Pulmonary artery endothelial cell (primary cell): ENCODE measurements at regions not wholly inside any gene's neighbourhood (a gene's known extent, or its start where the extent isn't known, plus 50 kb on each side); places are given as distances from the start of the nearest gene placed in this dataset.

ENCODE experiments used
- DNase-seq: peaks from one replicate; pipeline ENCODE4 v3.0.0-alpha.2; 2011; ENCODE audit warnings: low read depth, low spot score

GRCh38 chr4:135325264-135325663 is 1123.7 kb upstream of the PABPC4L start:
- no peak for DNase-seq

DNA sequence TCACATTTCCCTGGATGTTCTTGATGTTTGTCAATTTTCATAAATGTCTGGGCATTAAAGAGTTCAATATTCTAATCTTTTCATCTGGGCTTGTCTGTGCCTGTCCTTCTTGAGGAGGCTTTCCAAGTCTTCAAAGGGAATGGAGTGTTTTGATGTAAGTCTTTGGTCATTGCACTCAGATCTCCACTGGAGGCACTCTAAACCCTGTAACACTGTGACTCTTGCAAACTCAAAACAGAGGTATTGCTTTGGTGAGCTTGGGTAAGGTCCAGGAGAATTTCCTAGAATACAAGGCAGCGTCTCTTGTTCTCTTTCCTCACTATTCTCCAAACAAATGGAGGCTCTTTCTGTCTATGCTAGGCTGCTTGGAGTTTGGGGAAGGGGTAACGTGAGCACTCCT is 1118.1 kb upstream of the PABPC4L start:
- DNase-seq = no peak

DNA sequence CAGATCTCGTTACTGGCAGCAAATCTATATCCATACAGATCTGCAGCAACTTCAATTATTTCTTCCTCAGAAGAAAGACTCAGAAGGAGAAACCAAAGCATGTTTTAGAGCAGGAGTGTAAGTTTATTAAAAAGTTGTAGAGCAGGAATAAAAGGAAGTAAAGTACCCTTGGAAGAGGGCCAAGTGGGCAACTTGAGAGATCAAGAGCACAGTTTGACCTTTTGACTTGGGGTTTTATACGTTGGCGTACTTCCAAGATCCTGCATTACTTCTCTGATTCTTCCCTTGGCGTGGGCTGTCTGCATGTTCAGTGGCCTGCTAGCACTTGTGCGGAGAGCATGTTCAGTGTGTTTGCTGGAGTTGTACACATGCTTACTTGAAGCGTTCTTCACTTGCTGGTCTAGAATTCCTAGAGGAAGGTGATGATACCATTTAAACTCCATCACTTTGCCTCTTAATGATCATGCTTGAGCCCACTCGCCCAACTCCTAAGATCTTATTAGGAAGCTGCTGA is 1114.7 kb upstream of the PABPC4L start:
- no peak for DNase-seq

DNA sequence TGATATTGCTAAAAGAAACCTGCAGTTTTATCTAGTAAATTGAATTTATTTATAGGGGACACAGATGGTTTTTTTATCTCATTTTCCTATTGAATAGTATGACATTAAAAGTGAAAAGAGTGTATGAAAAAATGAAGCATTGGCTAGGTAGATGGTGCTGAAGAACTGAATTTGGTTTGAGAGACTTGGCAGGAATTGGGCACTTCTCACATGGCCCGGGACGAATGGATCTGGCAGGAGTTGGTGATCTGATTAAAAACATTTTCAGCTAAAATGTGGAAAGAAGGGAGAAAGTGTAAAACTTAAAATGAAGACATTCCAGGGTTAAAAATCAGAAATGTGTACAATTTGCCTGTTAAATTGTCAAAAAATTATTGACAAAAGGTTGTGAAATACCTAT is 1088.5 kb upstream of the PABPC4L start:
- no peak for DNase-seq

DNA sequence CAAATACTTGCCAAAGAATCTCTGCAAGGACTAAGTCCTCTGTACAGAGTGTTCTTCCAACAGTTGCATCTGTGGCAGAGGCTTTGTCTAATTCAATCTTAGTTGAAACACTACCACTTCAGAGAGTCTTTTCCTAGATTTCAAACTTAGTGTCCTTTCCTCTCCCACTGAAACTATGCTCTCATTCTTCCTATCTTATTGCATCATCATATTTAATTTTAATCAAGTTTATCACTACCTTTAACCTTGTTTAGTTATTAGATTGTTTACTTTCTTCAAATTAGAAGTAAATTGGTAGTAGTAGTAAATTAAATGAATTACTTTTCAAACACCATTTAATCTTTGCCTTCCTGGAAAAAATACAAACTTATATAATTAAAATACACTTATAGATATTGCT is 1082.3 kb upstream of the PABPC4L start:
- no peak for DNase-seq

DNA sequence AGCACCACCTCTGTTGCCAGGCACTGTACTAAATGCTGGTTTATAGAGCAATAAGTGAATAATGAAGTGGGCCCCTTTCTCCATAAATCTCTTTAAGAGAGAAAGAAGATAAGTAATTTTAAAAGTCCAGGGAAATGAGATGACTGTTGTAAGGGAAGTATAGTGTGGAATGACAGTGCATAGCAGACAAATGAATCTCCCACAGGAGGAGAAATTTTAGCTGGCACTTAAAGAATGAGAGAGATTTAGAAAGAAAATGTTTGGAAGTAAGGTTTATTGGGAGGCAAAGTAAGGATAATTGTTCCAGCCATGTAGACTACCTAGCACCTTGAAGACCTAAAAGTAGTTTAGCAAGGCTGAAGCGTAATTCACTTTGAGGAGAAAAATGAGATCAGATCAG is 1081.1 kb upstream of the PABPC4L start:
- DNase-seq = no peak

- DNase-seq = no peak
These were observed 1079.6 kb upstream of the PABPC4L start for GRCh38 chr4:135281230-135281629.

DNA sequence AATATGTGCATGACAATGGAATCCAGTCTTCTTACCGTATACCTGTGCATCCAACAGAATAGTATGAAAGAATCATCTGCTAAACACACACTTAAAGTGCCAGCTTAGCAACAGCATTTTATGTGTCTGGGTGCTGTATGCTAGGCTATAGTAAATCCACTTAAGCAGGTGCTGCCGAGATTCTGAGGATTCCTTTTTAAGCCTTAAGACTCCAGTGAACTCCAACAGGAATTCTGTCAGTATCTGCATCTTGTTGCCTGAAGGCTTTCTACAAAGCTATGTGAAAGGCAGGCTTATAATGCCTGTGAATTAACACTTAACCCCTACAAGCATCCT is 1076.4 kb upstream of the PABPC4L start:
- DNase-seq = no peak

GRCh38 chr4:135277068-135277979 is 1075.7 kb upstream of the PABPC4L start:
- DNase-seq = no peak

- DNase-seq = no peak
These were observed 1072.8 kb upstream of the PABPC4L start for GRCh38 chr4:135274416-135274815.

DNA sequence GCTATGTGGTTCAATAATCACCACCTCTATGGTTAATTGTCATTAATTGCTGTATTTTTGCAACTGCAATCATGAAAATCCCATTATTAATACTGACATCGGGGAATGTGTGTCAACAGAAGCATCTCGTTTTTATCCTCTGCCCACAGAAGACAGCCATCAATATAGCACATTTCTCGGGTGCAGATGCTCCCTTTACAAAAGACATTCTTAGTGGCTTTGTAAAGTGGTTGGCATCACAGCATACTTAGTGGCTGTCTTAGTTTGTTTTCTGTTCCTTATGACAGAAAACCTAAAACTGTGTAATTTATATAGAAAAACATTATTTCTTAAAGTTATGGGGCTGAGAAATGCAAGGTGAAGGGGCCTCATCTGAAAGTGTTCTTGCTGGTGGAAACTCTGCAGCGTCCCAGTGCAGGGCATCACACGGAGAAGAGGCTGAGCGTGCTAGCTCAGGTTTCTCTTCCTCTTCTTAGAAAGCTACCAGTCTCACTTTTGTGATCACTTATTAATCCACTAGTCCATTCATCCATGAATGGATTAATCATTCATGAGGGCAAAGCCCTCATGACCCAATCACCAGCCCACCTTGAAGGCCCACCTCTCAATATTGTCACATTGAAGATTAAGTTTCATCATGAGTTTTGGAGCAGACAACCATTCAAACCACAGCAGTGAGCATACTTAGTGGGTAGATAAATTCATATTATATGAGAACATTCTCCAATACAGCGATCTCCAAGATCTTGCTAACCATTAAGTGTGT is 1067.7 kb upstream of the PABPC4L start:
- DNase-seq = no peak

GRCh38 chr4:135268369-135268768 is 1066.8 kb upstream of the PABPC4L start:
- no peak for DNase-seq

- DNase-seq = no peak
These were observed 1065.7 kb upstream of the PABPC4L start for GRCh38 chr4:135267148-135267865.

DNA sequence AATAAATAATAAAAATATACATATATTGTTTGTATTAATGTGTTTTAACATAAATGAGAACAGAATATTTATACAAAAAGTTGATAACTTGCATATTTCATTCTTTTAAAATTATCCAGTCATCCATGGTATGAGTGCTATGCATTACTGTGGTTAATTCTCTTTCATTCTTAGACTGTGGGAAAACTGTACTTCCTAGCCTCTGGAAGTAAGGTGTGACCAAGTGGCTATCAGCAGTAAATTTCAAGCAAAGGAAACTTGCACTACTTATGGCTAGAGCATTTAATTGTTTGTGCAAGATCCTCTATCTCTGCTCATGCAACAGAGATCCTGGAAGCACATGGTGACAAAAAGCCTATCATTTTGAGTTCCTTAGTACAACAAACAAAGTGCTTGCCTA is 1054.5 kb upstream of the PABPC4L start:
- DNase-seq = no peak

DNA sequence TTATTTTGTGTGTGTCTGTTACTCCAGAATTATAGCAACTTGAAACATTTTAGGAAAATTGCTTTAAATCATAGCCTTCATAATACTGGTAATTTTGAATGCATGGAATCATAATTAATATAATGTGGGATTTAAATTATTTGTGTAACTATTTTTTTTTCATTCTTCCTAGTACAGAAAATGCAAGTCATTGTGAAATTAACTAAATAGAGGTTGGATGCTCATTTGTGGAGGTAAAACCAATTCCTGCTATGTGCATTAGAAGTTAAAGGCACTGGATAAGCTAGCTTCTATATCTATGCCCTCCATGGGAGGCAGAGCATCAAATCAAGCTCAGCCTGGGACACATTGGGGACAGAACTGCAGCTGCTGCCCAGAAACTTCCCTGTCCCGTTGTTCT is 1048.5 kb upstream of the PABPC4L start:
- DNase-seq = no peak

- no peak for DNase-seq
These were observed 1047.4 kb upstream of the PABPC4L start for GRCh38 chr4:135249024-135249423.

DNA sequence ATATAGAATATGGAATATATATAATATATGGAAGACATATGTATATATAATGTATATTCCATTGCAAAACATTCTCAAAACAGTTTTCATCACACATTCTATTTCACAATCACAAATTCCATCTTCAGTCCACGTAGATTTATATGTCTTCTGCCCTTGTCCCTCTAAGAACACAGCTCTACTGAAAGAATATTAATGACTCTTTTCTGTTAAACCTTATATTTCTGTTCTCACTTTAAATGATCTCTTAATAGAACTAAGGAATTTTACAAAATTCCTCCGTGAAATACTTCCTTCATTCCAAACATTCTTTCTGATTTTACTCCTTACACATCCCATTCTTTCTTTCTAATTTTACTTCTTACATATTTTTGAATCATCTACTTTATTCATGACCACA is 1043.1 kb upstream of the PABPC4L start:
- DNase-seq = no peak

DNA sequence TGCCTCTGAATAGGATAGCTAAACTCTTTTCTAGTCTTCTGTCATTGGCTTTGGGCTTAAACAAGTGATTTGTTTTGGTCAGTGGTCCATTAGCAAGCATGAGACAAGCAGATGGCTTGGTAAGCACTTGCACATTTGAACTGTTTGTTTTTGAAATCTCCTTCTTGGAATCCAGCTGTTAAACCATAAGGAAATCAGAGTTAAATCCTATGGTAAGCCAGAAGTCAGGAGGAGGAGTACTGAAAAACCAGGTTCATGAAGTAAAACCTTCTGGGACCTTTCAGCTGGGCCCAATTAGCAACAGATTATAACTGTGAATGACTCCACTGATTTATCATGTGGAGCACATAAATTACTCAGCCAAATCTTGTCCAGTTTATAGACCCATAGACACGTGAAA is 1042.5 kb upstream of the PABPC4L start:
- DNase-seq = no peak

- DNase-seq = no peak
These were observed 1039.2 kb upstream of the PABPC4L start for GRCh38 chr4:135240796-135241195.

GRCh38 chr4:135239964-135240363 is 1038.4 kb upstream of the PABPC4L start:
- DNase-seq = no peak

DNA sequence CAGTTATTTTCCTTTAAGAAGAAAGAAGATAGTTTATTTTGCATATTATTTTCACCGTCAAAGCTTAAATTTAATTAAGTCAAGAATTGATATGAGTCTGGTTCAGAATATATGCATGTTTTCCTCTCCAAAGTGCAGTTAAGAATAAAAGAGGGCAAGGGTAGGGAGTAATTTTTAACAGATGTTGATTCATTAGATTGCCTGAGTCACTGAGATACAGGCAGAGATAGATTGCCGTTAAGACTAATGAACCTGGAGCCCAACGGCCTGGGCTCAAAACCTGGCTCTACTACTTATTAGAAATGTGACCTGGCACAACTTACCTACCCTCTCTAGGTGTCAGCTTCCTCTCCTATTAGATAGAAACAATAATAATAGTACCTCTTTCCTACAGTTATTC is 1037.4 kb upstream of the PABPC4L start:
- DNase-seq = no peak

DNA sequence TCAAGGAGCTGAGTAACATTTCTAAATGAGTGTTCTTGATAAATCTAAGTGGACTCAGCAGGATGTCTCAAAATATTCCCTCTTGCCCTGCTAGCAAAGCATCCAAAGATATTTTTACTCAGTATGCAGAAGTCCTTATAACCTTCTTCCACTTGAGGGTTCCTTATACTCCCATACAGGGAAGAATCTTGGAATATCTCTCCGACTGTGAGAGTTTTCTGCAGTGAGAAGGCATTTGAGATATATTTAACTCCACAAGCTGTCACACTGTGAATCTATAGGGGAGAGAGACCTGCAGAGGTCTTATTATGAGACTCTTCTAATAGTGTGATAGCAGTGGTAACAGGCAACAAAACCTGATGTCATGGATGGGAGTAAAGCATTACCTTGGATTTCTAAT is 1034.5 kb upstream of the PABPC4L start:
- no peak for DNase-seq
